Stomach (tissue), 8 donors: ENCODE measurements at regions not wholly inside any gene's neighbourhood (a gene's known extent, or its start where the extent isn't known, plus 50 kb on each side); places are given as distances from the start of the nearest gene placed in this dataset.

Source experiments
- DNase-seq, 2 donors: peaks; one replicate each; pipeline versions ENCODE4 v3.0.0 to v3.0.0-alpha.2; 2013 to 2019
- H3K27ac ChIP-seq, 5 donors: fragments of 200-600 bp in 4 of 5; sonication (generic) in 4 of 5; one replicate each; pipeline ENCODE4 v1.5.1; 2013 to 2019; ENCODE audit warnings: mild to moderate bottlenecking in 1 of 5, moderate library complexity in 1 of 5
- H3K27me3 ChIP-seq, 3 donors: fragments of 200-600 bp; sonication (generic); one replicate each; pipeline ENCODE4 v1.5.1; 2017 to 2019; ENCODE audit warnings: mixed run types in 1 of 3
- H3K36me3 ChIP-seq, 4 donors: fragments of 200-600 bp; sonication (generic); 1 replicate in 3 of 4; 2 replicates in 1 of 4; pipeline ENCODE4 v1.5.1; 2016 to 2019
- H3K4me1 ChIP-seq, 4 donors: fragments of 200-600 bp; sonication (generic); one replicate each; pipeline ENCODE4 v1.5.1; 2016 to 2019
- H3K4me3 ChIP-seq, 4 donors: fragments of 200-600 bp; sonication (generic) in 3 of 4; one replicate each; pipeline ENCODE4 v1.5.1; 2016 to 2019; ENCODE audit warnings: mild to moderate bottlenecking in 1 of 4
- H3K9me3 ChIP-seq, 4 donors: fragments of 200-600 bp; sonication (generic); one replicate each; pipeline ENCODE4 v1.5.1; 2016 to 2019
- EP300 ChIP-seq: sonication (generic); formaldehyde crosslinking; IDR thresholded peaks from one replicate; pipeline ENCODE4 v1.6.1; 2017; ENCODE audit warnings: antibody characterized with exemption
- POLR2A ChIP-seq, 4 donors: fragments of 450-650 bp; IDR thresholded peaks; one replicate each; pipeline ENCODE4 v1.6.1; 2016; ENCODE audit warnings: antibody characterized with exemption in 4 of 4, control low read depth in 2 of 4, mild to moderate bottlenecking in 1 of 4, moderate library complexity in 1 of 4
- POLR2AphosphoS5 ChIP-seq, 3 donors: sonication (generic); formaldehyde crosslinking; IDR thresholded peaks; one replicate each; pipeline ENCODE4 v1.6.1; 2016; ENCODE audit warnings: antibody characterized with exemption in 3 of 3
- WGBS, 5 donors: extraction: QIAGEN DNeasy Blood & Tissue Kit in 3 of 5; methylation state at CpG; one replicate each; pipeline versions ENCODE4 v1.1.5 to v1.1.7; 2013 to 2018; 5-methylcytosine and 5-hydroxymethylcytosine counted together
- intact Hi-C: fragments of 100-400 bp; cut with DNase I; formaldehyde crosslinking; loops from one replicate; pipeline ENCODE4 v1.15.1; 2023; ENCODE audit warnings: low total_unique reads
- TF ChIP-seq, protein P1 (sequence below), 7 experiments: fragments of 450-650 bp in 4 of 7; fragments of 200-600 bp in 3 of 7; sonication (generic) in 3 of 7; IDR thresholded peaks; one replicate each; pipeline ENCODE4 v1.5.1; 2016 to 2019; ENCODE audit warnings: antibody characterized with exemption in 7 of 7, control low read depth in 2 of 7, mild to moderate bottlenecking in 1 of 7
- donor health status: healthy with polysubstance abuse.
- donor health status: Bipolar disorder and iron deficiency.
- donor health status: healthy.

DNA sequence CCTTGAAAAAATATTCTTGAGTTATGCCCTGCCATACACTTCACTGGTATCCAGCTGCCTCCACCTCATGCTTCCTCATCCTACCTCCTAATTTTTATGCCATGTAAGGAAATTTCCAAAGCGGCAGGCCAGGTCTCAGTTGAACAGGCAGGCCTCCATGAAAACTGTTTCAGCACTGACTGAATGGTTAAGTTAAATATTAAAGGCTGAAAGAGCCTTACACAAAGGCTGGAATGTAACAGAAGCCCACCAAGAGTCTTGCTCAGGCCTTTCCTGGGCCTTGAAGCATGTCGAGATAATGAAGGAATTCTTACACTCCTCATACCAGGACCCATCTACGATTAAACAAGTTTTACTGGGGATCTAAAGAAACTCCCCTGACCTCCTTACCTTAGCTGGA is 359.6 kb upstream of the NOCT start:
- Histone ChIP-seq H3K27me3 (no peaks in the 10 kb centered on the region), H3K4me1 (no peaks in the 10 kb centered on the region), H3K4me3 (no peak overlapping the region), H3K36me3 (no peaks in the 10 kb centered on the region), H3K27ac (no peak overlapping the region), H3K9me3 (no peaks in the 10 kb centered on the region)
- TF ChIP-seq POLR2AphosphoS5 (IDR thresholded peaks at IDR 0.05) (no peak), EP300 (no peak), POLR2A (IDR thresholded peaks at IDR 0.05) (no peak)
- TF ChIP-seq, protein P1, sequence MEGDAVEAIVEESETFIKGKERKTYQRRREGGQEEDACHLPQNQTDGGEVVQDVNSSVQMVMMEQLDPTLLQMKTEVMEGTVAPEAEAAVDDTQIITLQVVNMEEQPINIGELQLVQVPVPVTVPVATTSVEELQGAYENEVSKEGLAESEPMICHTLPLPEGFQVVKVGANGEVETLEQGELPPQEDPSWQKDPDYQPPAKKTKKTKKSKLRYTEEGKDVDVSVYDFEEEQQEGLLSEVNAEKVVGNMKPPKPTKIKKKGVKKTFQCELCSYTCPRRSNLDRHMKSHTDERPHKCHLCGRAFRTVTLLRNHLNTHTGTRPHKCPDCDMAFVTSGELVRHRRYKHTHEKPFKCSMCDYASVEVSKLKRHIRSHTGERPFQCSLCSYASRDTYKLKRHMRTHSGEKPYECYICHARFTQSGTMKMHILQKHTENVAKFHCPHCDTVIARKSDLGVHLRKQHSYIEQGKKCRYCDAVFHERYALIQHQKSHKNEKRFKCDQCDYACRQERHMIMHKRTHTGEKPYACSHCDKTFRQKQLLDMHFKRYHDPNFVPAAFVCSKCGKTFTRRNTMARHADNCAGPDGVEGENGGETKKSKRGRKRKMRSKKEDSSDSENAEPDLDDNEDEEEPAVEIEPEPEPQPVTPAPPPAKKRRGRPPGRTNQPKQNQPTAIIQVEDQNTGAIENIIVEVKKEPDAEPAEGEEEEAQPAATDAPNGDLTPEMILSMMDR (IDR thresholded peaks at IDR 0.05): no peak
- WGBS, 5 donors: 57 to 75% (median 59%) methylated on average over 3 of the region's 3 CpGs
- intact Hi-C loops: no loop called here
- no peak for DNase-seq

DNA sequence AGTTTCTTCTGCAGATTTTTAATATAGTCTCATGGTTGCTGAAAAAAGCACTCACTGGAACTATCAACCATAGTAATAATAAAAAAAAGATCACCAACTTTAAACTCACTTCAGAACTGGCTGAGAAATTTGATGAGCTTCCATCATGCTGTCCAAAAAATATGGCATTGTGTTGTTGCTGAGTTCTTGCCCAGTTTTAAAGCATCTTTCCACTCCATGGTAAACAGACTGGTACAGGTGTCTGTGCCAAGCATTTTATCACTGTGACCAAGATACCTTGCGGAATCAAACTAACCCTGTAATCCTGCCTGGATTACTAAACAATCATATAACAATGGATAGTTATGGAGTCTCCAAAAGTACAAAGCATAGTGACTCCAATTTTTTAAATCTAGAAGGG is 360.3 kb upstream of the NOCT start:
- H3K9me3 ChIP-seq: no peaks in the 10 kb centered on the region
- intact Hi-C loops: no loop called here
- no peak for TF ChIP-seq EP300
- no peak for TF ChIP-seq POLR2AphosphoS5 (IDR thresholded peaks at IDR 0.05)
- TF ChIP-seq POLR2A (IDR thresholded peaks at IDR 0.05): no peak
- TF ChIP-seq, protein P1 (IDR thresholded peaks at IDR 0.05): no peak
- no peaks in the 10 kb centered on the region for H3K4me1 ChIP-seq
- DNase-seq: no peak
- 82 to 100% (median 85%) methylated on average over 1 of the region's 1 CpG for WGBS, 5 donors
- no peak overlapping the region for H3K4me3 ChIP-seq
- H3K36me3 ChIP-seq: no peaks in the 10 kb centered on the region
- no peaks in the 10 kb centered on the region for H3K27me3 ChIP-seq
- no peak overlapping the region for H3K27ac ChIP-seq

GRCh38 chr4:138650929-138651448 is 364.6 kb upstream of the NOCT start:
- DNase-seq: no peak
- no peak overlapping the region for H3K27ac ChIP-seq
- WGBS, 5 donors: 52 to 74% (median 67%) methylated on average over 2 of the region's 2 CpGs
- intact Hi-C loops: no loop called here
- H3K4me3 ChIP-seq: no peak overlapping the region
- H3K9me3 ChIP-seq: no peaks in the 10 kb centered on the region
- TF ChIP-seq POLR2AphosphoS5 (IDR thresholded peaks at IDR 0.05): no peak
- TF ChIP-seq EP300: no peak
- no peak for TF ChIP-seq POLR2A (IDR thresholded peaks at IDR 0.05)
- TF ChIP-seq, protein P1 (IDR thresholded peaks at IDR 0.05): no peak
- H3K4me1 ChIP-seq: no peaks in the 10 kb centered on the region
- no peaks in the 10 kb centered on the region for H3K27me3 ChIP-seq
- H3K36me3 ChIP-seq: no peaks in the 10 kb centered on the region

DNA sequence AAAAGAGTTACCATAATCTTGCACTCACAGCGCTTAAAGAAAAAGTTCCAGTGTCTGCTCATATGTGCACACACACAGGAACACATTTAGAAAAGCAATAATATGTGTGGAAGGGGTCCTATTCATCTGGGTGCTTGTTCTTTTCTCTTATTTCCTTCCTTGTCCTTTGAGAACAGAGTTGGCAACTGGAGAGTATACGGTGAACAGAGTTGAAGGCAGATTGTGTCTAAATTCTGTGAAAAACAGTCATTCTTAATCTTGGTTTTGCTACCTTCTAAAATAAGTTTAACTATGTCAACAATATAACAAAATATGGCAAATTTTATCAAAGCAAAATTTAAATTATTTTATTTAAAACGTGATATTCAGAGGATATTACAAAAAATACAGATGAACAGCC is 365.1 kb upstream of the NOCT start:
- Histone ChIP-seq H3K36me3 (no peaks in the 10 kb centered on the region), H3K27me3 (no peaks in the 10 kb centered on the region), H3K4me1 (no peaks in the 10 kb centered on the region), H3K4me3 (no peak overlapping the region), H3K9me3 (no peaks in the 10 kb centered on the region), H3K27ac (no peak overlapping the region)
- TF ChIP-seq, protein P1 (IDR thresholded peaks at IDR 0.05): no peak
- no peak for TF ChIP-seq POLR2AphosphoS5 (IDR thresholded peaks at IDR 0.05)
- TF ChIP-seq EP300: no peak
- TF ChIP-seq POLR2A (IDR thresholded peaks at IDR 0.05): no peak
- WGBS, 5 donors: 79 to 86% (median 84%) methylated on average over 3 of the region's 3 CpGs
- DNase-seq: no peak
- intact Hi-C loops: no loop called here
